HCT116 (cell line): ENCODE measurements at regions not wholly inside any gene's neighbourhood (a gene's known extent, or its start where the extent isn't known, plus 50 kb on each side); places are given as distances from the start of the nearest gene placed in this dataset.

Experiments used
- ATAC-seq: fragments of 200-7000 bp; cut with Tn5 transposase; 2 replicates; pipeline ENCODE4 v1.9.1; 2020; ENCODE audit warnings: mild to moderate bottlenecking, moderate library complexity
- BruUV-seq: library from RNA; stranded (reverse); fragments of 400-500 nt; replicated peaks from 2 replicates; lab custom pipeline; 2021; lab: Mats Ljungman, UMichigan
- CTCF ChIA-PET: fragments of 300-600 bp; sonication (Branson Sonifier 250); formaldehyde crosslinking; loops from one replicate; lab custom pipeline; 2021; ENCODE audit warnings: antibody characterized with exemption; lab: Charles Lee
- POLR2A ChIA-PET: fragments of 300-600, 350-600 bp; sonication (Branson Sonifier 250); formaldehyde crosslinking; loops from one replicate; lab custom pipeline; 2021; ENCODE audit warnings: antibody characterized with exemption; lab: Charles Lee
- RAD21 ChIA-PET, 2 experiments: fragments of 300-600 bp; sonication (Branson Sonifier 250); formaldehyde crosslinking; loops; one replicate each; lab custom pipeline; 2023; ENCODE audit warnings: low total read pairs in 2 of 2; ENCODE audit not compliant: uncharacterized antibody in 2 of 2, unreplicated experiment in 2 of 2, low non-redundant PET in 1 of 2; lab: Charles Lee
- DNase-seq: peaks from one replicate; pipeline ENCODE4 v3.0.0-alpha.2; 2010; ENCODE audit warnings: low read depth, low spot score
- H2AFZ ChIP-seq: fragments of 200-600 bp; shearing (Covaris generic), sonication (generic); 2 replicates; pipeline ENCODE4 v1.6.1; 2017; ENCODE audit warnings: low read depth, mixed run types, mixed read lengths, antibody characterized with exemption, low read length; ENCODE audit not compliant: poor library complexity, severe bottlenecking
- H3K27ac ChIP-seq: 2 replicates; pipeline ENCODE4 v1.5.1; 2012; ENCODE audit warnings: low read depth, low read length
- H3K27me3 ChIP-seq: fragments of 200-600 bp; sonication (generic); 2 replicates; pipeline ENCODE4 v1.6.1; 2016; ENCODE audit warnings: mixed run types, low read length, mixed read lengths; ENCODE audit not compliant: insufficient read depth
- H3K36me3 ChIP-seq, 2 experiments: fragments of 200-500 bp in 1 of 2; fragments of 200-600 bp in 1 of 2; sonication (Bioruptor generic) in 1 of 2; sonication (generic) in 1 of 2; 2 replicates each; pipeline versions ENCODE4 v1.5.1 to v1.6.1; 2014 to 2016; ENCODE audit warnings: low read length in 2 of 2, inconsistent platforms in 1 of 2, mixed read lengths in 1 of 2, mixed run types in 1 of 2; ENCODE audit not compliant: insufficient read depth in 2 of 2, control insufficient read depth in 1 of 2
- H3K4me1 ChIP-seq, 2 experiments: fragments of 200-600 bp in 1 of 2; sonication (generic) in 1 of 2; 2 replicates each; pipeline versions ENCODE4 v1.5.1 to v1.6.1; 2012 to 2017; ENCODE audit warnings: low read length in 2 of 2, inconsistent platforms in 1 of 2, mild to moderate bottlenecking in 1 of 2, mixed read lengths in 1 of 2, mixed run types in 1 of 2, moderate library complexity in 1 of 2; ENCODE audit not compliant: insufficient read depth in 2 of 2, control insufficient read depth in 1 of 2
- H3K4me2 ChIP-seq: fragments of 200-600 bp; sonication (generic); 2 replicates; pipeline ENCODE4 v1.6.1; 2017; ENCODE audit warnings: mixed run types, low read length, mixed read lengths
- H3K4me3 ChIP-seq, 2 experiments: fragments of 200-600 bp in 1 of 2; sonication (generic) in 1 of 2; replicated peaks in 1 of 2; 2 replicates each; pipeline ENCODE4 v1.5.1; 2011 to 2016; ENCODE audit warnings: low read length in 2 of 2, control low read depth in 1 of 2, low read depth in 1 of 2, mild to moderate bottlenecking in 1 of 2, mixed read lengths in 1 of 2, mixed run types in 1 of 2
- H3K79me2 ChIP-seq: fragments of 200-600 bp; sonication (generic); 2 replicates; pipeline ENCODE4 v1.6.1; 2017; ENCODE audit warnings: mild to moderate bottlenecking, mixed run types, low read length, moderate library complexity, mixed read lengths; ENCODE audit not compliant: insufficient read depth
- H3K9ac ChIP-seq: fragments of 200-600 bp; sonication (generic); 2 replicates; pipeline ENCODE4 v1.6.1; 2016; ENCODE audit warnings: low read length, mixed read lengths
- H3K9me2 ChIP-seq: fragments of 200-600 bp; sonication (generic), shearing (Covaris generic); 2 replicates; pipeline ENCODE4 v1.6.1; 2017; ENCODE audit warnings: mixed run types, mild to moderate bottlenecking, moderate library complexity; ENCODE audit not compliant: insufficient read depth
- H3K9me3 ChIP-seq, 2 experiments: fragments of 200-500 bp in 1 of 2; fragments of 200-600 bp in 1 of 2; sonication (Bioruptor generic) in 1 of 2; sonication (generic) in 1 of 2; 2 replicates each; pipeline ENCODE4 v1.6.1; 2014 to 2017; ENCODE audit warnings: low read length in 2 of 2, mixed read lengths in 2 of 2, inconsistent platforms in 1 of 2, low read depth in 1 of 2, mild to moderate bottlenecking in 1 of 2, mixed run types in 1 of 2, moderate library complexity in 1 of 2; ENCODE audit not compliant: control insufficient read depth in 1 of 2, insufficient read depth in 1 of 2
- H4K20me1 ChIP-seq: fragments of 200-600 bp; sonication (generic), shearing (Covaris generic); 2 replicates; pipeline ENCODE4 v1.6.1; 2017; ENCODE audit warnings: mixed run types, mild to moderate bottlenecking, moderate library complexity; ENCODE audit not compliant: insufficient read depth
- ATF3 ChIP-seq: IDR thresholded peaks from 2 replicates; pipeline ENCODE4 v1.6.1; 2012
- CEBPB ChIP-seq: IDR thresholded peaks from 2 replicates; pipeline ENCODE4 v1.6.1; 2012; ENCODE audit warnings: low read depth
- CTCF ChIP-seq, 3 experiments: fragments of 200-600 bp in 1 of 3; sonication (generic) in 1 of 3; IDR thresholded peaks in 2 of 3; conservative IDR thresholded peaks in 1 of 3; 2 replicates each; pipeline ENCODE4 v1.5.1; 2012 to 2017; ENCODE audit warnings: low read depth in 2 of 3, low read length in 2 of 3, antibody characterized with exemption in 1 of 3, borderline replicate concordance in 1 of 3, control low read depth in 1 of 3, mild to moderate bottlenecking in 1 of 3, mixed read lengths in 1 of 3, mixed run types in 1 of 3, moderate library complexity in 1 of 3; ENCODE audit not compliant: insufficient read depth in 1 of 3
- EZH2 ChIP-seq: fragments of 200-600 bp; sonication (generic); IDR thresholded peaks from 2 replicates; pipeline ENCODE4 v1.6.1; 2017; ENCODE audit warnings: antibody characterized with exemption, mixed run types
- MAX ChIP-seq: IDR thresholded peaks from 2 replicates; pipeline ENCODE4 v1.6.1; 2012
- RAD21 ChIP-seq: IDR thresholded peaks from 2 replicates; pipeline ENCODE4 v1.6.1; 2012; ENCODE audit warnings: low read depth, mild to moderate bottlenecking
- SP1 ChIP-seq: IDR thresholded peaks from 2 replicates; pipeline ENCODE4 v1.6.1; 2012; ENCODE audit warnings: low read depth
- YY1 ChIP-seq: IDR thresholded peaks from 2 replicates; pipeline ENCODE4 v1.6.1; 2011; ENCODE audit warnings: low read length, low read depth, moderate library complexity, mild to moderate bottlenecking; ENCODE audit not compliant: insufficient replicate concordance; ENCODE audit errors: extremely low read depth
- ZBTB33 ChIP-seq: IDR thresholded peaks from 2 replicates; pipeline ENCODE4 v1.6.1; 2011; ENCODE audit warnings: mild to moderate bottlenecking, low read length, moderate library complexity; ENCODE audit not compliant: insufficient replicate concordance; ENCODE audit errors: extremely low read depth
- ZFX ChIP-seq: fragments of 450-650 bp; IDR thresholded peaks from 2 replicates; pipeline ENCODE4 v1.6.1; 2017
- intact Hi-C: fragments of 100-400 bp; cut with micrococcal nuclease; formaldehyde crosslinking; loops from 2 replicates; pipeline ENCODE4 v1.10.0; 2022

GRCh38 chr4:43276321-43276720 lies 383.8 kb downstream of the GRXCR1 start:
- Histone ChIP-seq H3K4me3 (no peak overlapping the region), H3K9me2 (no peaks in the 10 kb centered on the region), H3K27ac (no peak overlapping the region), H4K20me1 (no peaks in the 10 kb centered on the region), H3K9ac (no peak overlapping the region), H3K79me2 (no peaks in the 10 kb centered on the region), H3K9me3 (peaks cover 23 to 28% of the 10 kb centered on the region in 2 experiments; a peak in 3 of 4 replicates), H3K27me3 (no peaks in the 10 kb centered on the region), H3K36me3 (no peaks in the 10 kb centered on the region), H3K4me1 (no peaks in the 10 kb centered on the region), H3K4me2 (no peak overlapping the region), H2AFZ (no peak overlapping the region)
- ChIA-PET POLR2A (no interaction called here), RAD21 (no interaction called here), CTCF (no interaction called here)
- no peak for TF ChIP-seq EZH2
- no peak for TF ChIP-seq YY1
- no peak for TF ChIP-seq SP1
- no peak for TF ChIP-seq RAD21
- TF ChIP-seq CTCF (IDR thresholded peaks at IDR 0.05 in 2 of 3, conservative IDR thresholded peaks at IDR 0.05 in 1 of 3; ENCODE audit: borderline replicate concordance in 1 of 3, insufficient read depth in 1 of 3, low read depth in 2 of 3, low read length in 2 of 3): no peak
- TF ChIP-seq CEBPB: no peak
- TF ChIP-seq ATF3: no peak
- ATAC-seq (no peak), DNase-seq (no peak)
- no TSS peak for BruUV-seq
- intact Hi-C loops: no loop called here

GRCh38 chr4:43277003-43277402 lies 384.5 kb downstream of the GRXCR1 start:
- CTCF ChIA-PET: no interaction called here
- Histone ChIP-seq H3K36me3 (no peaks in the 10 kb centered on the region), H3K9ac (no peak overlapping the region), H3K9me2 (no peaks in the 10 kb centered on the region), H3K9me3 (peaks cover 23 to 33% of the 10 kb centered on the region in 2 experiments; a peak in 3 of 4 replicates), H3K27ac (no peak overlapping the region), H3K79me2 (no peaks in the 10 kb centered on the region), H2AFZ (no peak overlapping the region), H3K4me1 (no peaks in the 10 kb centered on the region), H4K20me1 (no peaks in the 10 kb centered on the region), H3K4me3 (no peak overlapping the region), H3K4me2 (no peak overlapping the region), H3K27me3 (no peaks in the 10 kb centered on the region)
- BruUV-seq: no TSS peak
- DNase-seq: no peak
- POLR2A ChIA-PET: no interaction called here
- intact Hi-C loops: no loop called here
- TF ChIP-seq MAX (no peak), CTCF (IDR thresholded peaks at IDR 0.05 in 2 of 3, conservative IDR thresholded peaks at IDR 0.05 in 1 of 3; ENCODE audit: borderline replicate concordance in 1 of 3, insufficient read depth in 1 of 3, low read depth in 2 of 3, low read length in 2 of 3) (no peak), ZBTB33 (no peak), ZFX (no peak)
- ATAC-seq: no peak
- RAD21 ChIA-PET: no interaction called here
